H1 (cell line): ENCODE measurements at regions not wholly inside any gene's neighbourhood (a gene's known extent, or its start where the extent isn't known, plus 50 kb on each side); places are given as distances from the start of the nearest gene placed in this dataset.

ENCODE experiments used
- CTCF ChIA-PET: fragments of 300-600 bp; sonication (Branson Sonifier 250); formaldehyde crosslinking; loops from one replicate; lab custom pipeline; 2021; ENCODE audit not compliant: partially characterized antibody; lab: Charles Lee
- POLR2A ChIA-PET: fragments of 300-600 bp; sonication (Branson Sonifier 250); formaldehyde crosslinking; loops from one replicate; lab custom pipeline; 2021; ENCODE audit warnings: inconsistent platforms; ENCODE audit not compliant: partially characterized antibody; lab: Charles Lee
- DNase-seq, 2 experiments: peaks; one replicate each; pipeline versions ENCODE4 v3.0.0 to v3.0.0-alpha.2; 2010 to 2022; ENCODE audit warnings: low spot score in 2 of 2, low read depth in 1 of 2, mixed read lengths in 1 of 2
- FAIRE-seq: peaks from 2 replicates; lab custom pipeline; 2011; peaks lifted over from hg19 to GRCh38; lab: Jason Lieb, UNC
- H2AFZ ChIP-seq: 2 replicates; pipeline ENCODE4 v1.8.1; 2012; ENCODE audit warnings: low read length, inconsistent platforms
- H2AK5ac ChIP-seq: 2 replicates; pipeline ENCODE4 v1.6.1; 2013; ENCODE audit warnings: low read depth, low read length
- H2BK120ac ChIP-seq: replicated peaks from 2 replicates; pipeline ENCODE3; 2013; ENCODE audit warnings: low read depth, low read length, inconsistent platforms
- H2BK12ac ChIP-seq: 2 replicates; pipeline ENCODE4 v1.6.1; 2013; ENCODE audit warnings: low read depth, low read length
- H2BK15ac ChIP-seq: 2 replicates; pipeline ENCODE4 v1.6.1; 2013; ENCODE audit warnings: low read length
- H2BK20ac ChIP-seq: 2 replicates; pipeline ENCODE4 v1.6.1; 2013; ENCODE audit warnings: low read length
- H2BK5ac ChIP-seq: 2 replicates; pipeline ENCODE4 v1.6.1; 2013; ENCODE audit warnings: low read depth, low read length
- H3K14ac ChIP-seq: 2 replicates; pipeline ENCODE4 v1.6.1; 2013; ENCODE audit warnings: inconsistent platforms; ENCODE audit not compliant: insufficient read length
- H3K18ac ChIP-seq: 2 replicates; pipeline ENCODE4 v1.6.1; 2013; ENCODE audit warnings: low read length; ENCODE audit errors: extremely low read depth
- H3K23ac ChIP-seq: 2 replicates; pipeline ENCODE4 v1.6.1; 2013; ENCODE audit warnings: inconsistent platforms; ENCODE audit not compliant: insufficient read length
- H3K23me2 ChIP-seq: 2 replicates; pipeline ENCODE4 v1.6.1; 2013; ENCODE audit warnings: low read depth, low read length
- H3K27ac ChIP-seq: 2 replicates; pipeline ENCODE4 v1.6.1; 2011; ENCODE audit warnings: low read depth, low read length, inconsistent platforms
- H3K27me3 ChIP-seq, 4 experiments: replicated peaks in 1 of 4; 1 replicate in 1 of 4; 2 replicates in 3 of 4; pipeline versions ENCODE4 v1.6.1 to v1.8.1; 2011 to 2013; ENCODE audit warnings: low read length in 3 of 4, mild to moderate bottlenecking in 3 of 4, inconsistent platforms in 2 of 4, mixed read lengths in 2 of 4, moderate library complexity in 1 of 4; ENCODE audit not compliant: control insufficient read depth in 3 of 4, insufficient read depth in 3 of 4; ENCODE audit errors: extremely low read depth in 1 of 4
- H3K36me3 ChIP-seq, 4 experiments: 2 replicates each; pipeline versions ENCODE4 v1.6.1 to v1.8.1; 2011 to 2013; ENCODE audit warnings: mild to moderate bottlenecking in 4 of 4, low read length in 3 of 4, moderate library complexity in 2 of 4, control low read depth in 1 of 4, inconsistent platforms in 1 of 4; ENCODE audit not compliant: insufficient read depth in 4 of 4, control insufficient read depth in 2 of 4
- H3K4ac ChIP-seq: replicated peaks from 2 replicates; pipeline ENCODE3; 2013; ENCODE audit warnings: low read length, low read depth, mixed read lengths, inconsistent platforms; ENCODE audit not compliant: insufficient read length
- H3K4me1 ChIP-seq, 4 experiments: replicated peaks in 1 of 4; 1 replicate in 1 of 4; 2 replicates in 3 of 4; pipeline versions ENCODE4 v1.6.1 to v1.8.1; 2011 to 2013; ENCODE audit warnings: low read length in 3 of 4, inconsistent platforms in 2 of 4, mixed read lengths in 1 of 4; ENCODE audit not compliant: insufficient read depth in 4 of 4, control insufficient read depth in 3 of 4
- H3K4me2 ChIP-seq, 2 experiments: 2 replicates each; pipeline versions ENCODE4 v1.6.1 to v1.8.1; 2011 to 2013; ENCODE audit warnings: low read depth in 2 of 2, low read length in 2 of 2, control low read depth in 1 of 2, inconsistent platforms in 1 of 2, mild to moderate bottlenecking in 1 of 2; ENCODE audit not compliant: insufficient read depth in 1 of 2
- H3K4me3 ChIP-seq, 4 experiments: fragments of 200-600, 300-600 bp in 1 of 4; sonication (generic), shearing (Covaris generic), sonication (Bioruptor Twin) in 1 of 4; 2 replicates each; pipeline versions ENCODE4 v1.5.1 to v1.8.1; 2011 to 2016; ENCODE audit warnings: low read length in 4 of 4, low read depth in 3 of 4, control low read depth in 2 of 4, inconsistent platforms in 2 of 4, mild to moderate bottlenecking in 2 of 4, mixed read lengths in 1 of 4, moderate library complexity in 1 of 4; ENCODE audit not compliant: insufficient read depth in 2 of 4; ENCODE audit errors: extremely low read depth in 1 of 4
- H3K56ac ChIP-seq: replicated peaks from 2 replicates; pipeline ENCODE3; 2013; ENCODE audit warnings: low read depth, mild to moderate bottlenecking, mixed read lengths, low read length, inconsistent platforms; ENCODE audit not compliant: insufficient read length
- H3K79me1 ChIP-seq: 2 replicates; pipeline ENCODE4 v1.6.1; 2013; ENCODE audit warnings: low read depth, low read length, control low read depth
- H3K79me2 ChIP-seq, 2 experiments: 2 replicates each; pipeline versions ENCODE4 v1.6.1 to v1.8.1; 2012 to 2013; ENCODE audit warnings: low read length in 2 of 2, mild to moderate bottlenecking in 2 of 2, inconsistent platforms in 1 of 2; ENCODE audit not compliant: insufficient read depth in 2 of 2, control insufficient read depth in 1 of 2
- H3K9ac ChIP-seq, 4 experiments: replicated peaks in 1 of 4; 1 replicate in 1 of 4; 2 replicates in 3 of 4; pipeline versions ENCODE4 v1.6.1 to v1.8.1; 2011 to 2013; ENCODE audit warnings: low read depth in 3 of 4, low read length in 3 of 4, control low read depth in 2 of 4, mild to moderate bottlenecking in 2 of 4, moderate library complexity in 2 of 4, inconsistent platforms in 1 of 4; ENCODE audit errors: extremely low read depth in 1 of 4
- H3K9me3 ChIP-seq, 2 experiments: 2 replicates each; pipeline versions ENCODE4 v1.6.1 to v1.8.1; 2012 to 2013; ENCODE audit warnings: mild to moderate bottlenecking in 2 of 2, moderate library complexity in 2 of 2, control low read depth in 1 of 2, inconsistent platforms in 1 of 2, low read depth in 1 of 2, low read length in 1 of 2, mixed read lengths in 1 of 2; ENCODE audit not compliant: insufficient read depth in 2 of 2
- H4K20me1 ChIP-seq, 2 experiments: replicated peaks in 1 of 2; 2 replicates each; pipeline versions ENCODE3 to v1.8.1; 2011 to 2013; ENCODE audit warnings: inconsistent platforms in 2 of 2, low read length in 2 of 2, mild to moderate bottlenecking in 1 of 2; ENCODE audit not compliant: insufficient read depth in 2 of 2, control insufficient read depth in 1 of 2
- H4K5ac ChIP-seq: 2 replicates; pipeline ENCODE4 v1.6.1; 2013; ENCODE audit warnings: low read length, low read depth, mixed read lengths, inconsistent platforms; ENCODE audit not compliant: insufficient read length
- H4K8ac ChIP-seq: 2 replicates; pipeline ENCODE4 v1.8.0; 2013; ENCODE audit warnings: mild to moderate bottlenecking, moderate library complexity, low read length, inconsistent platforms; ENCODE audit not compliant: insufficient read depth; ENCODE audit errors: extremely low read depth
- H4K91ac ChIP-seq: replicated peaks from 2 replicates; pipeline ENCODE3; 2013; ENCODE audit warnings: low read length, mixed read lengths, inconsistent platforms; ENCODE audit not compliant: insufficient read length
- CBX8 ChIP-seq: fragments of 300-800, 300-1000 bp; sonication (generic); IDR thresholded peaks from 2 replicates; pipeline ENCODE4 v1.7.1; 2016; ENCODE audit warnings: low read depth, low read length, borderline replicate concordance
- CEBPB ChIP-seq: IDR thresholded peaks from 2 replicates; pipeline ENCODE4 v1.6.1; 2012; ENCODE audit warnings: low read depth, low read length
- EZH2 ChIP-seq: fragments of 200-600 bp; sonication (generic); IDR thresholded peaks from 2 replicates; pipeline ENCODE4 v1.7.1; 2012; ENCODE audit warnings: low read depth, mild to moderate bottlenecking, moderate library complexity, low read length, inconsistent platforms; ENCODE audit not compliant: severe bottlenecking
- JUN ChIP-seq: IDR thresholded peaks from 2 replicates; pipeline ENCODE4 v1.6.1; 2011; ENCODE audit warnings: low read depth, mild to moderate bottlenecking, improper control_type of control experiment, low read length
- MAFK ChIP-seq: IDR thresholded peaks from 2 replicates; pipeline ENCODE4 v1.6.1; 2012; ENCODE audit warnings: low read depth, mild to moderate bottlenecking, improper control_type of control experiment, low read length
- SIRT6 ChIP-seq: IDR thresholded peaks from one replicate; pipeline ENCODE4 v1.7.1; 2012; ENCODE audit warnings: low read length, inconsistent platforms
- WGBS, 2 experiments: shearing (Covaris generic) in 1 of 2; methylation state at CpG; one replicate each; pipeline versions ENCODE4 v1.1.6 to v1.1.7; 2013 to 2015; ENCODE audit warnings: low lambda C conversion rate in 2 of 2, mixed read lengths in 2 of 2, inconsistent platforms in 1 of 2, low coverage in 1 of 2, missing lambda C conversion rate in 1 of 2; ENCODE audit not compliant: insufficient replicate concordance in 2 of 2, insufficient coverage in 1 of 2, insufficient read length in 1 of 2; ENCODE audit errors: extremely low coverage in 1 of 2, missing lambda C conversion rate in 1 of 2; 5-methylcytosine and 5-hydroxymethylcytosine counted together
- TF ChIP-seq, protein P1 (sequence below), 3 experiments: IDR thresholded peaks; 1 replicate in 2 of 3; 2 replicates in 1 of 3; pipeline versions ENCODE4 v1.5.1 to v1.6.1; 2011; ENCODE audit warnings: low read length in 3 of 3, mild to moderate bottlenecking in 3 of 3, inconsistent platforms in 2 of 3, low read depth in 1 of 3, moderate library complexity in 1 of 3; ENCODE audit not compliant: insufficient read depth in 1 of 3; ENCODE audit errors: control extremely low read depth in 1 of 3

DNA sequence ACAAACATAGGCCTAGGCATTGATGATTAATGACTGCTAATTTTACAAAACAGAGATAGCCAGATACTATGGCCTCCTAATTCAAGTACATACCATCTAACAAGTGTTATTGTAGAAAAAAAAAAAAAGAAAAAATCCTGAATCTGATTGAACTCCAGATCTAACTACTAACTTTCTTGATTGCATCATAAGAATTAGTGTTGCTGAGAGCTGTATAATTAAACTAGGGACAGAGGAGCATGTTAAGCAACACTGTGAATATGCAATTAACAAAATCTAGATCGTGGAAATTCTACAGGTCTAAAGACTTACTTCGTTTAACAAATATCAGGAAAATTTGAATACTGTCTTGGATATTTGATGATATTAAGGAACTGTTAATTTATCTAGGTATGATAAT is 208.3 kb upstream of the ZNF608 start:
- no peak for FAIRE-seq
- Histone ChIP-seq H3K18ac (no peak overlapping the region), H3K4ac (no peak overlapping the region)
- TF ChIP-seq EZH2 (no peak), MAFK (no peak), SIRT6 (no peak), JUN (no peak), CEBPB (no peak), CBX8 (no peak)
- TF ChIP-seq, protein P1, sequence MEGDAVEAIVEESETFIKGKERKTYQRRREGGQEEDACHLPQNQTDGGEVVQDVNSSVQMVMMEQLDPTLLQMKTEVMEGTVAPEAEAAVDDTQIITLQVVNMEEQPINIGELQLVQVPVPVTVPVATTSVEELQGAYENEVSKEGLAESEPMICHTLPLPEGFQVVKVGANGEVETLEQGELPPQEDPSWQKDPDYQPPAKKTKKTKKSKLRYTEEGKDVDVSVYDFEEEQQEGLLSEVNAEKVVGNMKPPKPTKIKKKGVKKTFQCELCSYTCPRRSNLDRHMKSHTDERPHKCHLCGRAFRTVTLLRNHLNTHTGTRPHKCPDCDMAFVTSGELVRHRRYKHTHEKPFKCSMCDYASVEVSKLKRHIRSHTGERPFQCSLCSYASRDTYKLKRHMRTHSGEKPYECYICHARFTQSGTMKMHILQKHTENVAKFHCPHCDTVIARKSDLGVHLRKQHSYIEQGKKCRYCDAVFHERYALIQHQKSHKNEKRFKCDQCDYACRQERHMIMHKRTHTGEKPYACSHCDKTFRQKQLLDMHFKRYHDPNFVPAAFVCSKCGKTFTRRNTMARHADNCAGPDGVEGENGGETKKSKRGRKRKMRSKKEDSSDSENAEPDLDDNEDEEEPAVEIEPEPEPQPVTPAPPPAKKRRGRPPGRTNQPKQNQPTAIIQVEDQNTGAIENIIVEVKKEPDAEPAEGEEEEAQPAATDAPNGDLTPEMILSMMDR (IDR thresholded peaks at IDR 0.05; ENCODE audit: control extremely low read depth in 1 of 3, insufficient read depth in 1 of 3, low read depth in 1 of 3, low read length in 3 of 3), result no peak

More for the DNA sequence above, 208.3 kb upstream of the ZNF608 start:
- ChIA-PET CTCF (no interaction called here), POLR2A (no interaction called here)
- no peak overlapping the region for H2BK12ac ChIP-seq
- no peaks in the 10 kb centered on the region for H3K79me2 ChIP-seq
- no peaks in the 10 kb centered on the region for H3K79me1 ChIP-seq
- H4K91ac ChIP-seq, result no peak overlapping the region
- H3K14ac ChIP-seq, result no peak overlapping the region
- no peak overlapping the region for H3K9ac ChIP-seq
- H3K36me3 ChIP-seq, result no peaks in the 10 kb centered on the region; a peak in 1 of 8 replicates
- H3K4me2 ChIP-seq, result no peak overlapping the region
- H3K4me1 ChIP-seq, result no peaks in the 10 kb centered on the region
- no peaks in the 10 kb centered on the region for H3K27me3 ChIP-seq
- no peak overlapping the region for H2AK5ac ChIP-seq
- no peak overlapping the region for H3K4me3 ChIP-seq
- no peaks in the 10 kb centered on the region for H4K20me1 ChIP-seq
- H2BK20ac ChIP-seq, result no peak overlapping the region
- H2AFZ ChIP-seq, result no peak overlapping the region
- H3K9me3 ChIP-seq, result no peaks in the 10 kb centered on the region; a peak in 1 of 4 replicates
- H3K23me2 ChIP-seq, result no peaks in the 10 kb centered on the region
- no peak overlapping the region for H4K8ac ChIP-seq
- no peak overlapping the region for H3K27ac ChIP-seq
- H2BK5ac ChIP-seq, result no peak overlapping the region
- no peak overlapping the region for H2BK120ac ChIP-seq
- no peak overlapping the region for H3K23ac ChIP-seq
- H4K5ac ChIP-seq, result no peak overlapping the region
- WGBS, 2 experiments, result 86% methylated on average over 2 of the region's 2 CpGs; no CpG with 5 or more reads in 1 of the 2 experiments
- DNase-seq, result no peak
- H3K56ac ChIP-seq, result no peak overlapping the region
- H2BK15ac ChIP-seq, result no peak overlapping the region
